ENCODE measurements at regions not wholly inside any gene's neighbourhood (a gene's known extent, or its start where the extent isn't known, plus 50 kb on each side); places are given as distances from the start of the nearest gene placed in this dataset.

DNA sequence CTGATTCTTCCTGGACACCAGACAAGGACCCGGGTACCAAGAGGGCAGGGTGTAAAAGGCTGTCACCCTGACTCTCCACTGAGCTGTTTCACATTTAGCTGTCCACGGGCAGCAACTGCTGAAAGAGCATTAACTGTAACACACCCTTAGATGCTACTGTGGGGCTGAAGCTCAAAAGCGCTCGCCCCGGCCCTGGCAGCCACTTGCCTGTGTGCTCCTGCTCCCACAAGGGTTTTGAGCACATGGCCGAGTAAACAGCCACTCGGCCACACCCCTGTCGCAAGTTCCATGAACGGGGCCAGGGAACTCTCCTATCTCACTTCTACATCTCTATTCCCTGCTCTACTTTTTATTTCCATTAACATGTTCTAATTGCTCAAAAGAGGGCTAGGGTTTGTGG lies 421.7 kb downstream of the TUSC7 start:
- BruUV-seq (replicated peaks), result no TSS peak
- DNase-seq, result no peak
- Mint-ChIP-seq H3K9me3 (ENCODE audit: low read depth, unreplicated experiment) (no peaks in the 10 kb centered on the region), H3K36me3 (ENCODE audit: insufficient read depth, unreplicated experiment) (no peaks in the 10 kb centered on the region), H3K4me3 (ENCODE audit: low read depth, unreplicated experiment) (no peak overlapping the region), H3K4me1 (ENCODE audit: low read depth, unreplicated experiment) (no peaks in the 10 kb centered on the region), H3K27me3 (ENCODE audit: unreplicated experiment) (no peaks in the 10 kb centered on the region), H3K27ac (ENCODE audit: unreplicated experiment) (no peak overlapping the region)
- CTCF ChIA-PET, result no interaction called here
- intact Hi-C loops (cut with micrococcal nuclease; ENCODE audit: unreplicated experiment), result no loop called here
- TF ChIP-seq, protein P1, sequence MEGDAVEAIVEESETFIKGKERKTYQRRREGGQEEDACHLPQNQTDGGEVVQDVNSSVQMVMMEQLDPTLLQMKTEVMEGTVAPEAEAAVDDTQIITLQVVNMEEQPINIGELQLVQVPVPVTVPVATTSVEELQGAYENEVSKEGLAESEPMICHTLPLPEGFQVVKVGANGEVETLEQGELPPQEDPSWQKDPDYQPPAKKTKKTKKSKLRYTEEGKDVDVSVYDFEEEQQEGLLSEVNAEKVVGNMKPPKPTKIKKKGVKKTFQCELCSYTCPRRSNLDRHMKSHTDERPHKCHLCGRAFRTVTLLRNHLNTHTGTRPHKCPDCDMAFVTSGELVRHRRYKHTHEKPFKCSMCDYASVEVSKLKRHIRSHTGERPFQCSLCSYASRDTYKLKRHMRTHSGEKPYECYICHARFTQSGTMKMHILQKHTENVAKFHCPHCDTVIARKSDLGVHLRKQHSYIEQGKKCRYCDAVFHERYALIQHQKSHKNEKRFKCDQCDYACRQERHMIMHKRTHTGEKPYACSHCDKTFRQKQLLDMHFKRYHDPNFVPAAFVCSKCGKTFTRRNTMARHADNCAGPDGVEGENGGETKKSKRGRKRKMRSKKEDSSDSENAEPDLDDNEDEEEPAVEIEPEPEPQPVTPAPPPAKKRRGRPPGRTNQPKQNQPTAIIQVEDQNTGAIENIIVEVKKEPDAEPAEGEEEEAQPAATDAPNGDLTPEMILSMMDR (IDR thresholded peaks at IDR 0.05; ENCODE audit: unreplicated experiment), result no peak

DNA sequence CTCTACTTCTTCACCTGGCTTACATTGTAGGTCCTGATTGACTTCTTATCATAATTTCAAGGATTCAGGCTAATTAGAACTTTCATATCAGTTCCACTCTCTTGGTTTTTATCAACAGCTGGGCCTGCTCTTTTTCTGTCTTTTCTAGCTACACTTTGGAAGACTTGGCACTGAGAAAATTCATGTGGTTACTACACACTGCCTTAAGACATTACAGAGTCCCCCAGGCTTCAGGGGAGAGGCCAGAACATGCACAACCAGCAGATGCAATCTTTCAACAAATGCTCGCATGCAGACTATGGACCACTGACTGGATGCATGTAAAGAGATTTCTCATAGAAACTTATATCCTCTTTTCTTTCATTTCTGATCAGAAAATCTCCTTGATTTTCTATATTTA lies 423.5 kb downstream of the TUSC7 start:
- Mint-ChIP-seq H3K36me3 (ENCODE audit: insufficient read depth, unreplicated experiment) (no peaks in the 10 kb centered on the region), H3K27ac (ENCODE audit: unreplicated experiment) (no peak overlapping the region), H3K27me3 (ENCODE audit: unreplicated experiment) (no peaks in the 10 kb centered on the region), H3K4me3 (ENCODE audit: low read depth, unreplicated experiment) (no peak overlapping the region), H3K4me1 (ENCODE audit: low read depth, unreplicated experiment) (no peaks in the 10 kb centered on the region), H3K9me3 (ENCODE audit: low read depth, unreplicated experiment) (no peaks in the 10 kb centered on the region)
- CTCF ChIA-PET, result no interaction called here
- TF ChIP-seq, protein P1 (IDR thresholded peaks at IDR 0.05; ENCODE audit: unreplicated experiment), result no peak
- no peak for DNase-seq
- intact Hi-C loops (cut with micrococcal nuclease; ENCODE audit: unreplicated experiment), result no loop called here
- no TSS peak for BruUV-seq (replicated peaks)

DNA sequence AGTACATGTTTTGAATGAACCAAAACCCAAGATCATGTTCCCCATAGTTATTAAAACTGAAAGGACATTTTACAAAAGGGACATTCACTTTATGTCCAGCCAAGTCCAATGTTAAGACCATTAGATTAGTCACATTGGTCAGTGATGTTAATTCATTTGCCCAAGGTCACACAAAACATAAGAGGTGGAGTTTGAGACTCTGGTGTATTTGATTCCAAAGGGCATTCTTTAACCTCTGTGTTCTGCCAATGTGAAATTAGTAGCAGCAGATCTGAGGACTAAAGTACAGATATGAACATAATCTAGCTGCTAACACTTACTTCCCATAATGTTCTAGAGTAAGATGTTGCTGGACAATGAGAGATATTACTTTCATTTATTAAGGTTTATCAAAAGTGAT lies 425.6 kb downstream of the TUSC7 start:
- H3K27me3 Mint-ChIP-seq (ENCODE audit: unreplicated experiment), result no peaks in the 10 kb centered on the region
- H3K9me3 Mint-ChIP-seq (ENCODE audit: low read depth, unreplicated experiment), result no peaks in the 10 kb centered on the region
- no peak for DNase-seq
- TF ChIP-seq, protein P1 (IDR thresholded peaks at IDR 0.05; ENCODE audit: unreplicated experiment), result no peak
- no TSS peak for BruUV-seq (replicated peaks)
- CTCF ChIA-PET, result no interaction called here
- H3K4me1 Mint-ChIP-seq (ENCODE audit: low read depth, unreplicated experiment), result no peaks in the 10 kb centered on the region
- no peak overlapping the region for H3K4me3 Mint-ChIP-seq (ENCODE audit: low read depth, unreplicated experiment)
- no peak overlapping the region for H3K27ac Mint-ChIP-seq (ENCODE audit: unreplicated experiment)
- H3K36me3 Mint-ChIP-seq (ENCODE audit: insufficient read depth, unreplicated experiment), result no peaks in the 10 kb centered on the region
- intact Hi-C loops (cut with micrococcal nuclease; ENCODE audit: unreplicated experiment), result no loop called here

DNA sequence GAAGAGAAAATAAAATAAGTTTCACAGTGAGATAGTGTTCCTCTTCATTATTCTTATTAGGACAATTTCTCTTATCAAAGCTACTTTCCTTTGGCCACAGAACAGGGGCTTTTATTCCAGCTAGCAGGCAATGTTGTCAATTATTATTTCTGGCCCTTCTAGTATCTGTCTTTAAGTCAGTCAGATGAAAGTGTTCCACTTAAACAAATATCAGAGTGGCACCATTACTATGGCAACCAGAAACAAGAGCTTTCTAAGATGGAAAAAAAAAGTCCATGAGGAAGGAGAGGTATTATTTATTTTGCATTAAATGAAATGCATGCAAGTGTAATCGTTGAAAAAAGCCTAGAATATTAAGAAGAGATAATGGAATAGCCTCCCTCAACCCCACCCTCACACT lies 426.4 kb downstream of the TUSC7 start:
- intact Hi-C loops (cut with micrococcal nuclease; ENCODE audit: unreplicated experiment), result no loop called here
- no peaks in the 10 kb centered on the region for H3K36me3 Mint-ChIP-seq (ENCODE audit: insufficient read depth, unreplicated experiment)
- no peaks in the 10 kb centered on the region for H3K4me1 Mint-ChIP-seq (ENCODE audit: low read depth, unreplicated experiment)
- no peaks in the 10 kb centered on the region for H3K9me3 Mint-ChIP-seq (ENCODE audit: low read depth, unreplicated experiment)
- BruUV-seq (replicated peaks), result no TSS peak
- CTCF ChIA-PET, result interaction anchor here (0.6 kb wide), 1 partner anchor 44 kb away, joined by 3 read pairs; no protein-coding TSS in a partner anchor
- no peak for DNase-seq
- TF ChIP-seq, protein P1 (IDR thresholded peaks at IDR 0.05; ENCODE audit: unreplicated experiment), result no peak
- H3K4me3 Mint-ChIP-seq (ENCODE audit: low read depth, unreplicated experiment), result no peak overlapping the region
- no peak overlapping the region for H3K27ac Mint-ChIP-seq (ENCODE audit: unreplicated experiment)
- no peaks in the 10 kb centered on the region for H3K27me3 Mint-ChIP-seq (ENCODE audit: unreplicated experiment)
